IMR-90 (cell line): ENCODE measurements at regions not wholly inside any gene's neighbourhood (a gene's known extent, or its start where the extent isn't known, plus 50 kb on each side); places are given as distances from the start of the nearest gene placed in this dataset.

Source experiments
- ATAC-seq: fragments of 200-7000 bp; cut with Tn5 transposase; 2 replicates; pipeline ENCODE4 v1.9.1; 2020; ENCODE audit warnings: low read depth, mild to moderate bottlenecking, moderate library complexity
- BruUV-seq: library from RNA; stranded (reverse); fragments of 400-500 nt; replicated peaks from 2 replicates; lab custom pipeline; 2021; lab: Mats Ljungman, UMichigan
- CTCF ChIA-PET: fragments of 300-600 bp; formaldehyde crosslinking; extraction: SDS; loops from one replicate; lab custom pipeline; 2021; ENCODE audit warnings: antibody characterized with exemption; lab: Yijun Ruan, JAX
- POLR2A ChIA-PET: fragments of 300-600 bp; sonication (Branson Sonifier 250); formaldehyde crosslinking; loops from one replicate; lab custom pipeline; 2022; ENCODE audit warnings: antibody characterized with exemption; ENCODE audit not compliant: unreplicated experiment; lab: Charles Lee
- DNase-seq: peaks from one replicate; pipeline ENCODE4 v3.0.0; 2013
- H2AFZ ChIP-seq: replicated peaks from 2 replicates; pipeline ENCODE3; 2013; ENCODE audit warnings: low read length, mild to moderate bottlenecking; ENCODE audit not compliant: poor library complexity
- H2AK5ac ChIP-seq: 2 replicates; pipeline ENCODE4 v1.6.1; 2013; ENCODE audit warnings: low read depth, low read length, inconsistent platforms
- H2AK9ac ChIP-seq: replicated peaks from 2 replicates; pipeline ENCODE3; 2013; ENCODE audit warnings: mild to moderate bottlenecking, low read depth, low read length, moderate library complexity; ENCODE audit not compliant: poor library complexity
- H2BK120ac ChIP-seq: 2 replicates; pipeline ENCODE4 v1.6.1; 2013; ENCODE audit warnings: low read depth, low read length, inconsistent platforms
- H2BK15ac ChIP-seq: 3 replicates; pipeline ENCODE4 v1.6.1; 2013; ENCODE audit warnings: low read depth, low read length, inconsistent platforms
- H2BK20ac ChIP-seq: 2 replicates; pipeline ENCODE4 v1.6.1; 2013; ENCODE audit warnings: low read depth, mild to moderate bottlenecking, inconsistent platforms, low read length, moderate library complexity
- H2BK5ac ChIP-seq: 2 replicates; pipeline ENCODE4 v1.6.1; 2013; ENCODE audit warnings: mild to moderate bottlenecking, low read depth, low read length, inconsistent platforms; ENCODE audit not compliant: poor library complexity, severe bottlenecking
- H3K14ac ChIP-seq: replicated peaks from 2 replicates; pipeline ENCODE4 v1.6.1; 2013; ENCODE audit warnings: low read depth, low read length, inconsistent platforms
- H3K18ac ChIP-seq: 2 replicates; pipeline ENCODE4 v1.6.1; 2013; ENCODE audit warnings: low read depth, low read length, control low read depth
- H3K23ac ChIP-seq: 2 replicates; pipeline ENCODE4 v1.6.1; 2013; ENCODE audit warnings: low read depth, low read length, inconsistent platforms
- H3K27ac ChIP-seq: 2 replicates; pipeline ENCODE4 v1.5.1; 2013; ENCODE audit warnings: mild to moderate bottlenecking, control low read depth, low read length; ENCODE audit not compliant: insufficient read depth
- H3K27me3 ChIP-seq: 2 replicates; pipeline ENCODE4 v1.6.1; 2013; ENCODE audit warnings: low read length; ENCODE audit not compliant: control insufficient read depth, insufficient read depth
- H3K36me3 ChIP-seq: 2 replicates; pipeline ENCODE4 v1.6.1; 2013; ENCODE audit warnings: low read length, mixed read lengths; ENCODE audit not compliant: control insufficient read depth, insufficient read depth
- H3K4ac ChIP-seq: 2 replicates; pipeline ENCODE4 v1.6.1; 2013; ENCODE audit warnings: low read depth, low read length, inconsistent platforms
- H3K4me1 ChIP-seq: 2 replicates; pipeline ENCODE4 v1.6.1; 2013; ENCODE audit warnings: low read length, mixed read lengths; ENCODE audit not compliant: control insufficient read depth, insufficient read depth
- H3K4me2 ChIP-seq: 2 replicates; pipeline ENCODE4 v1.6.1; 2013; ENCODE audit warnings: low read depth, mild to moderate bottlenecking, control low read depth, low read length, moderate library complexity
- H3K4me3 ChIP-seq: 2 replicates; pipeline ENCODE4 v1.5.1; 2013; ENCODE audit warnings: low read depth, mild to moderate bottlenecking, control low read depth, low read length, moderate library complexity; ENCODE audit not compliant: insufficient read depth
- H3K56ac ChIP-seq: 2 replicates; pipeline ENCODE4 v1.6.1; 2013; ENCODE audit warnings: low read length, inconsistent platforms; ENCODE audit not compliant: insufficient read depth; ENCODE audit errors: extremely low read depth
- H3K79me1 ChIP-seq, 2 experiments: 2 replicates each; pipeline ENCODE4 v1.6.1; 2013; ENCODE audit warnings: low read length in 2 of 2, inconsistent platforms in 1 of 2, low read depth in 1 of 2
- H3K9ac ChIP-seq: 2 replicates; pipeline ENCODE4 v1.6.1; 2013; ENCODE audit warnings: low read depth, low read length, control low read depth
- H3K9me1 ChIP-seq: 2 replicates; pipeline ENCODE4 v1.6.1; 2013; ENCODE audit warnings: low read length, inconsistent platforms; ENCODE audit not compliant: insufficient read depth
- H3K9me3 ChIP-seq: 2 replicates; pipeline ENCODE4 v1.6.1; 2013; ENCODE audit warnings: low read length; ENCODE audit not compliant: control insufficient read depth, insufficient read depth
- H4K20me1 ChIP-seq: 2 replicates; pipeline ENCODE4 v1.6.1; 2013; ENCODE audit warnings: low read length, inconsistent platforms; ENCODE audit not compliant: insufficient read depth
- H4K5ac ChIP-seq: 2 replicates; pipeline ENCODE4 v1.6.1; 2013; ENCODE audit warnings: mild to moderate bottlenecking, low read depth, low read length, control low read depth
- H4K8ac ChIP-seq, 2 experiments: 2 replicates each; pipeline ENCODE4 v1.6.1; 2013; ENCODE audit warnings: low read depth in 2 of 2, low read length in 2 of 2, control low read depth in 1 of 2, inconsistent platforms in 1 of 2
- H4K91ac ChIP-seq: 2 replicates; pipeline ENCODE4 v1.6.1; 2013; ENCODE audit warnings: low read depth, low read length, inconsistent platforms; ENCODE audit not compliant: insufficient read depth
- BHLHE40 ChIP-seq: fragments of 150-350 bp; IDR thresholded peaks from 2 replicates; pipeline ENCODE4 v1.6.1; 2016; ENCODE audit warnings: mild to moderate bottlenecking, low read depth, low read length
- CEBPB ChIP-seq: IDR thresholded peaks from 2 replicates; pipeline ENCODE4 v1.6.1; 2012; ENCODE audit warnings: low read depth, low read length, improper control_type of control experiment
- CHD1 ChIP-seq: IDR thresholded peaks from 2 replicates; pipeline ENCODE4 v1.6.1; 2012; ENCODE audit warnings: low read depth, low read length, improper control_type of control experiment
- CTCF ChIP-seq: conservative IDR thresholded peaks from 2 replicates; pipeline ENCODE4 v1.5.1; 2012; ENCODE audit warnings: mild to moderate bottlenecking, low read depth, low read length, improper control_type of control experiment
- ELK1 ChIP-seq: fragments of 150-350 bp; IDR thresholded peaks from 2 replicates; pipeline ENCODE4 v1.6.1; 2016; ENCODE audit warnings: low read depth, mild to moderate bottlenecking, low read length, moderate library complexity, borderline replicate concordance
- FOS ChIP-seq: fragments of 150-350 bp; IDR thresholded peaks from 2 replicates; pipeline ENCODE4 v1.6.1; 2016; ENCODE audit warnings: low read depth, low read length
- MAFK ChIP-seq: IDR thresholded peaks from 2 replicates; pipeline ENCODE4 v1.6.1; 2012; ENCODE audit warnings: low read depth, low read length, improper control_type of control experiment
- MAZ ChIP-seq: IDR thresholded peaks from 2 replicates; pipeline ENCODE4 v1.6.1; 2012; ENCODE audit warnings: low read depth, mild to moderate bottlenecking, low read length, improper control_type of control experiment, moderate library complexity, borderline replicate concordance
- MXI1 ChIP-seq: IDR thresholded peaks from 2 replicates; pipeline ENCODE4 v1.6.1; 2012; ENCODE audit warnings: low read depth, mild to moderate bottlenecking, low read length, moderate library complexity, borderline replicate concordance
- NFE2L2 ChIP-seq: fragments of 150-350 bp; IDR thresholded peaks from 2 replicates; pipeline ENCODE4 v1.6.1; 2016; ENCODE audit warnings: low read depth, mild to moderate bottlenecking, low read length
- POLR2A ChIP-seq: IDR thresholded peaks from 2 replicates; pipeline ENCODE4 v1.6.1; 2012; ENCODE audit warnings: mild to moderate bottlenecking, low read depth, low read length
- RAD21 ChIP-seq: IDR thresholded peaks from 2 replicates; pipeline ENCODE4 v1.6.1; 2012; ENCODE audit warnings: low read length, improper control_type of control experiment
- RCOR1 ChIP-seq: IDR thresholded peaks from 2 replicates; pipeline ENCODE4 v1.6.1; 2012; ENCODE audit warnings: mild to moderate bottlenecking, low read length, improper control_type of control experiment; ENCODE audit not compliant: insufficient replicate concordance
- RFX5 ChIP-seq: IDR thresholded peaks from 2 replicates; pipeline ENCODE4 v1.8.0; 2012; ENCODE audit warnings: low read depth, mild to moderate bottlenecking, low read length, moderate library complexity
- SMC3 ChIP-seq: fragments of 150-350 bp; IDR thresholded peaks from 2 replicates; pipeline ENCODE4 v1.6.1; 2016; ENCODE audit warnings: low read depth, mild to moderate bottlenecking, antibody characterized with exemption, low read length, moderate library complexity
- USF2 ChIP-seq: fragments of 150-350 bp; IDR thresholded peaks from 2 replicates; pipeline ENCODE4 v1.6.1; 2017; ENCODE audit warnings: mild to moderate bottlenecking, antibody characterized with exemption, low read length, low read depth
- WGBS, 2 experiments: methylation state at CpG; one replicate each; pipeline versions ENCODE4 v1.1.5 to v1.1.7; 2013; ENCODE audit warnings: missing lambda C conversion rate in 2 of 2; ENCODE audit not compliant: insufficient read length in 1 of 2; ENCODE audit errors: extremely low coverage in 2 of 2; 5-methylcytosine and 5-hydroxymethylcytosine counted together
- dilution Hi-C: fragments of 300-500 bp; cut with HindIII; formaldehyde crosslinking; loops from one replicate; pipeline ENCODE4 v1.14.3; 2018; ENCODE audit warnings: low sequenced_read_pairs; ENCODE audit not compliant: unreplicated experiment
- in situ Hi-C: fragments of 300-500 bp; cut with MboI; formaldehyde crosslinking; loops from 3 replicates; pipeline ENCODE4 v1.14.3; 2019; ENCODE audit warnings: low sequenced_read_pairs, inconsistent platforms, mixed read lengths
- intact Hi-C: fragments of 100-400 bp; cut with micrococcal nuclease; formaldehyde crosslinking; loops from 2 replicates; pipeline ENCODE4 v1.10.0; 2022

- intact Hi-C loops = no loop called here
- no peak overlapping the region for H3K18ac ChIP-seq
- no peak overlapping the region for H3K56ac ChIP-seq
- H3K4ac ChIP-seq = no peak overlapping the region
- dilution Hi-C loops = no loop called here
- no peak overlapping the region for H3K23ac ChIP-seq
- H2BK120ac ChIP-seq = no peak overlapping the region
- peaks cover 6 to 43% of the 10 kb centered on the region in 2 experiments; a peak in 3 of 4 replicates for H3K79me1 ChIP-seq
- H3K14ac ChIP-seq = no peak overlapping the region
- no peak overlapping the region for H3K27ac ChIP-seq
- 0 out of 2 replicates have a peak overlapping the region, but pooled peaks have one; percentile 19 for H3K4me2 ChIP-seq
- H2BK15ac ChIP-seq = no peak overlapping the region
- H3K27me3 ChIP-seq = no peaks in the 10 kb centered on the region
- ATAC-seq (no peak), DNase-seq (no peak)
- no peak overlapping the region for H2AFZ ChIP-seq
- H3K9me1 ChIP-seq = peaks cover 3% of the 10 kb centered on the region; the same call in 1 of the 2 replicates
- POLR2A ChIA-PET = no interaction called here
- no peak overlapping the region for H4K8ac ChIP-seq
- no peak overlapping the region for H3K4me3 ChIP-seq
- H3K36me3 ChIP-seq = no peaks in the 10 kb centered on the region
- no peak overlapping the region for H4K5ac ChIP-seq
- H2AK9ac ChIP-seq = no peak overlapping the region
- no peak overlapping the region for H2BK20ac ChIP-seq
- no peak overlapping the region for H3K9ac ChIP-seq
- in situ Hi-C loops = no loop called here
- no peak for TF ChIP-seq USF2
- no peak for TF ChIP-seq MAZ
- no peak for TF ChIP-seq ELK1
- TF ChIP-seq POLR2A = no peak
- no peak for TF ChIP-seq RAD21
- no peak for TF ChIP-seq NFE2L2
- TF ChIP-seq FOS = no peak
- no peak for TF ChIP-seq CHD1
- no peak for TF ChIP-seq RFX5
- no peak for TF ChIP-seq BHLHE40
- no peak for TF ChIP-seq CTCF
- no peak for TF ChIP-seq CEBPB
- no peak for TF ChIP-seq SMC3
- no peak for TF ChIP-seq MAFK
- no peak for TF ChIP-seq MXI1
- no peak for TF ChIP-seq RCOR1
- peaks cover 3% of the 10 kb centered on the region; the same call in 1 of the 2 replicates for H3K4me1 ChIP-seq
- WGBS, 2 experiments = no CpG with 5 or more reads among the region's 2 CpGs
- H3K9me3 ChIP-seq = no peaks in the 10 kb centered on the region
- H4K20me1 ChIP-seq = peaks cover 54% of the 10 kb centered on the region
- BruUV-seq = no TSS peak
- CTCF ChIA-PET = no interaction called here
- no peak overlapping the region for H4K91ac ChIP-seq
- no peak overlapping the region for H2AK5ac ChIP-seq
- no peak overlapping the region for H2BK5ac ChIP-seq
Measured at GRCh38 chr6:56838016-56838555, 116.8 kb upstream of the BEND6 start.
